Choroid plexus epithelial cell (primary cell): ENCODE measurements at regions not wholly inside any gene's neighbourhood (a gene's known extent, or its start where the extent isn't known, plus 50 kb on each side); places are given as distances from the start of the nearest gene placed in this dataset.
"Not testable (repeated sequence)": the region's sequence is repeated elsewhere in the genome, so short reads cannot be mapped to it uniquely, and the experiment has no call there.

ENCODE experiments used
- DNase-seq: peaks from one replicate; pipeline ENCODE4 v3.0.0-alpha.2; 2010; ENCODE audit warnings: low read depth
- H3K4me3 ChIP-seq: 2 replicates; pipeline ENCODE4 v1.5.1; 2011; ENCODE audit warnings: low read depth, mild to moderate bottlenecking, control low read depth, low read length, moderate library complexity
- CTCF ChIP-seq: conservative IDR thresholded peaks from 2 replicates; pipeline ENCODE4 v1.5.1; 2011; ENCODE audit warnings: low read depth, mild to moderate bottlenecking, control low read depth, inconsistent platforms, low read length, moderate library complexity

DNA sequence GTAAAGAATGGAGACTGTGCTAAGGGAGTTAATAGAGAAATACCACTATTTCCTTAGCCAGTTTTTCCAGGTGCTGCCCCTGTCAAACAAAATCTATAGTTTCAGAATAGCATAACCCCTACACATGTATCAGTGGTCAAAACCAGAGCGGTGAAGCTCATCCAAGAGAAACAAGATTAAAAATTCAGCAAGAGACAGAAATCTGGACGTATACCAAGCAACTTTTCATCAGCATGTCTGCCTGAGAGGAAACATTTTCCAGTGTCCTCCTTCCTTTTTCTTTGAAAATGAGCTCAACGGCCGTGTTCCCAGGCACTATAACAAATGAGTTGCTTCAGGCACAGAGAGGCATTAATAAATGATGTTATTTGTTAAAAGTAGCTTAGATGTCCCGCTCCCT lies 416.5 kb downstream of the BCKDHB start:
- peak; percentile 51 for DNase-seq
- no peak overlapping the region for H3K4me3 ChIP-seq
- TF ChIP-seq CTCF: no peak

DNA sequence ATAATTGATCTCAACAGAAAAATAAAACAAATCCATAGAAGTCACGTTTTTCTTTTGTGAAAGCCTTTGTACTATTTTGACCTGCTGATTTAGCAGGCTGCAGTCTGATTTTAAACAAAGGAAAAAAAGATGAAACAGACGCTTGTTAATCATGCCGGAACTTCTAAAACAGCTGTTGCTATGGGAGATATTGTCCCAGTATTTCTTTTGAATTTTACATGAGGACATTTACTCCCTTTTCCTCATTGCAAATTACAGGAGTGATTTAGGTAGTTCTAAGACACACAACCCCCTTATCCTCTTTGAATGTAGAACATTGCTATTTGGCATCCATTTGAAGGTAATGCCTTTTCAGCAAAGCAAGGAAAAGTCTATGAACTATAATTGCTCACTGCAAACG lies 416.1 kb downstream of the BCKDHB start:
- TF ChIP-seq CTCF: no peak
- no peak overlapping the region for H3K4me3 ChIP-seq
- DNase-seq: no peak

DNA sequence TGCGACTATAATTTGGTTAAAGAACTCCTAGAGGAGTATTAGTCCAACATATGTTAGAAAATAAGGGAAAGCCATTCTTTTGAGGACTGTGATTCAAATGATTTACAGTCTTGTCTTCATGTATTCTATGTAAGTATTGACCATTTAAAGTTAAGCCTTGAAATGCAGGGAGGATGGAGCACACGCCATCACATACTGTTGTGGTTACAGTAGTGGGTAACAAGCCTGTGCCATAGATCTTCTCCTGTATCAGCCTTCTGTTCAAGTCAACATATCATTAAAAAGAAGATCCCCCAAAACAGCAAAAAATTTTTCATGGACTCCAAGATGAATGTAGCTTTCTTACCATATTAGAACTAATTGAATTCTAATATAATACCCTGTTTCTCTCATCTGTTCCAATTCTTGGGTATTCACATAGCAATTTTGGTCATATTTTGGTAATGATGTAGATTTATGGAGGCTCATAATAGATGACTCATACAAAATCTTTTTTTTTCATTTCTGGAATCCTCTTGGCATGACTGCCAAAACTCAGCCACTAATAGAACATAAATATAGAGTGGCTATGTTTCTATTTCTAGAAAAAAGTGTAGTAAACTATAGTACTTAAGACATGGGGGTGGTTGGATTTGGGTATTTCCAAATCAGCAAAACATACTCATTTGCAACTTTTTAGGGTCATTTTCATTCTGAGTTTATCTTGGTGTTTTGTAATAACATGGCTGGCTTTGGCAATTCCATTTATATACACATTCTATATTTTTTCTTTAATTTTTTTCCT lies 413.5 kb downstream of the BCKDHB start:
- H3K4me3 ChIP-seq: no peak overlapping the region
- DNase-seq: peak; percentile 70
- no peak for TF ChIP-seq CTCF

- no peak overlapping the region for H3K4me3 ChIP-seq
- no peak for TF ChIP-seq CTCF
- DNase-seq: no peak
These were observed 411.1 kb downstream of the BCKDHB start for GRCh38 chr6:80517525-80517924.

- H3K4me3 ChIP-seq: not testable (repeated sequence)
These were observed 404.1 kb downstream of the BCKDHB start for GRCh38 chr6:80510521-80510920.

GRCh38 chr6:80508885-80509630 lies 402.6 kb downstream of the BCKDHB start:
- DNase-seq: peak; percentile 45
- no peak for TF ChIP-seq CTCF
- H3K4me3 ChIP-seq: no peak overlapping the region

More at GRCh38 chr6:80510521-80510920, 404.1 kb downstream of the BCKDHB start:
- DNase-seq: not testable (repeated sequence)

GRCh38 chr6:80504882-80505281 lies 398.4 kb downstream of the BCKDHB start:
- H3K4me3 ChIP-seq: no peak overlapping the region
- no peak for DNase-seq
- TF ChIP-seq CTCF: no peak
